ENCODE measurements at regions not wholly inside any gene's neighbourhood (a gene's known extent, or its start where the extent isn't known, plus 50 kb on each side); places are given as distances from the start of the nearest gene placed in this dataset.

- no peak for DNase-seq (ENCODE audit: low read depth in 1 of 2, low spot score in 2 of 2)
- no peak for FAIRE-seq
- H3K4ac ChIP-seq (replicated peaks; ENCODE audit: insufficient read length, low read depth, low read length): no peak overlapping the region
- H3K27ac ChIP-seq (ENCODE audit: low read depth, low read length): no peak overlapping the region
- H2BK5ac ChIP-seq (ENCODE audit: low read depth, low read length): peak overlapping the region; percentile 63; the same call in 1 of the 2 replicates
- peak overlapping the region; percentile 60 to 90 for H3K4me2 ChIP-seq (ENCODE audit: insufficient read depth in 1 of 2, low read depth in 2 of 2, low read length in 2 of 2)
- H2AK5ac ChIP-seq (ENCODE audit: low read depth, low read length): peak overlapping the region; percentile 87; the same call in 1 of the 2 replicates
- H3K36me3 ChIP-seq (ENCODE audit: control insufficient read depth in 2 of 4, insufficient read depth in 4 of 4, low read length in 3 of 4): no peaks in the 10 kb centered on the region
- H2BK15ac ChIP-seq (ENCODE audit: low read length): peak overlapping the region; percentile 77; the same call in 1 of the 2 replicates
- H3K9ac ChIP-seq (replicated peaks in 1 of 4; ENCODE audit: extremely low read depth in 1 of 4, low read depth in 3 of 4, low read length in 3 of 4): no peak overlapping the region
- no peak overlapping the region for H4K5ac ChIP-seq (ENCODE audit: insufficient read length, low read depth, low read length)
- WGBS, 2 experiments (ENCODE audit: extremely low coverage in 1 of 2, insufficient coverage in 1 of 2, insufficient read length in 1 of 2, insufficient replicate concordance in 2 of 2, low coverage in 1 of 2, low lambda C conversion rate in 2 of 2, missing lambda C conversion rate in 1 of 2): 27% methylated on average over 27 of the region's 28 CpGs; no CpG with 5 or more reads in 1 of the 2 experiments
- no peaks in the 10 kb centered on the region for H3K9me3 ChIP-seq (ENCODE audit: insufficient read depth in 2 of 2, low read depth in 1 of 2, low read length in 1 of 2)
- H3K18ac ChIP-seq (ENCODE audit: extremely low read depth, low read length): peak overlapping the region; percentile 15; the same call in 1 of the 2 replicates
- CTCF ChIA-PET (ENCODE audit: partially characterized antibody): no interaction called here
- H2BK12ac ChIP-seq (ENCODE audit: low read depth, low read length): peak overlapping the region; percentile 82; the same call in 1 of the 2 replicates
- H3K23ac ChIP-seq (ENCODE audit: insufficient read length): no peak overlapping the region
- no peak overlapping the region for H2BK120ac ChIP-seq (replicated peaks; ENCODE audit: low read depth, low read length)
- no peak overlapping the region for H2AFZ ChIP-seq (ENCODE audit: low read length)
- no peaks in the 10 kb centered on the region for H3K23me2 ChIP-seq (ENCODE audit: low read depth, low read length)
- H3K4me3 ChIP-seq (ENCODE audit: extremely low read depth in 1 of 4, insufficient read depth in 2 of 4, low read depth in 3 of 4, low read length in 4 of 4): peak overlapping the region in 1 of 4 experiments; percentile 47; a peak in 3 of 8 replicates
- peaks cover 0 to 3% (median 0%) of the 10 kb centered on the region in 4 experiments; a peak in 2 of 7 replicates for H3K27me3 ChIP-seq (replicated peaks in 1 of 4; ENCODE audit: control insufficient read depth in 3 of 4, extremely low read depth in 1 of 4, insufficient read depth in 3 of 4, low read length in 3 of 4)
- no peak overlapping the region for H4K8ac ChIP-seq (ENCODE audit: extremely low read depth, insufficient read depth, low read length)
- H3K79me2 ChIP-seq (ENCODE audit: control insufficient read depth in 1 of 2, insufficient read depth in 2 of 2, low read length in 2 of 2): no peaks in the 10 kb centered on the region
- H2BK20ac ChIP-seq (ENCODE audit: low read length): peak overlapping the region; percentile 51
- no peaks in the 10 kb centered on the region for H3K79me1 ChIP-seq (ENCODE audit: low read depth, low read length)
- TF ChIP-seq NANOG (IDR thresholded peaks at IDR 0.05; ENCODE audit: insufficient read depth, low read depth, low read length, poor library complexity, severe bottlenecking) (no peak), RAD21 (IDR thresholded peaks at IDR 0.05 in 1 of 2, conservative IDR thresholded peaks at IDR 0.05 in 1 of 2; ENCODE audit: low read depth in 2 of 2, low read length in 2 of 2) (0 out of 4 replicates have a peak, but pooled peaks of 1 of the 2 experiments have one; percentile 14)
- no peak overlapping the region for H3K14ac ChIP-seq (ENCODE audit: insufficient read length)
- POLR2A ChIA-PET (ENCODE audit: partially characterized antibody): no interaction called here
- H3K56ac ChIP-seq (replicated peaks; ENCODE audit: insufficient read length, low read depth, low read length): no peak overlapping the region
- H4K91ac ChIP-seq (replicated peaks; ENCODE audit: insufficient read length, low read length): peak overlapping the region; percentile 13
- no peaks in the 10 kb centered on the region for H4K20me1 ChIP-seq (replicated peaks in 1 of 2; ENCODE audit: control insufficient read depth in 1 of 2, insufficient read depth in 2 of 2, low read length in 2 of 2)
- H3K4me1 ChIP-seq (replicated peaks in 1 of 4; ENCODE audit: control insufficient read depth in 3 of 4, insufficient read depth in 4 of 4, low read length in 3 of 4): peaks cover 4 to 7% (median 6%) of the 10 kb centered on the region in 4 experiments
Observed at GRCh38 chrX:781224-782204, 150.9 kb downstream of the SHOX start.

All from H1 (cell line).